ENCODE measurements at regions not wholly inside any gene's neighbourhood (a gene's known extent, or its start where the extent isn't known, plus 50 kb on each side); places are given as distances from the start of the nearest gene placed in this dataset.

- Histone ChIP-seq H3K36me3 (ENCODE audit: insufficient read depth, low read length) (no peaks in the 10 kb centered on the region), H3K4me2 (ENCODE audit: low read depth, low read length, poor library complexity, severe bottlenecking) (no peak overlapping the region), H3K9ac (ENCODE audit: low read depth, low read length, poor library complexity, severe bottlenecking) (no peak overlapping the region), H3K4me1 (ENCODE audit: insufficient read depth, low read length, poor library complexity, severe bottlenecking) (no peaks in the 10 kb centered on the region), H3K79me2 (ENCODE audit: insufficient read depth, low read length) (no peaks in the 10 kb centered on the region), H4K20me1 (ENCODE audit: insufficient read depth, low read length, poor library complexity, severe bottlenecking) (no peaks in the 10 kb centered on the region), H3K4me3 (ENCODE audit: low read length, poor library complexity, severe bottlenecking) (no peak overlapping the region), H3K9me2 (replicated peaks; ENCODE audit: low read depth, low read length) (no peaks in the 10 kb centered on the region), H3K9me3 (ENCODE audit: insufficient read depth, low read depth, low read length) (no peaks in the 10 kb centered on the region), H3F3A (ENCODE audit: low read depth) (no peaks in the 10 kb centered on the region), H2AFZ (ENCODE audit: low read length) (no peak overlapping the region), H3K27me3 (ENCODE audit: insufficient read depth, low read length, poor library complexity, severe bottlenecking) (no peaks in the 10 kb centered on the region)
- TF ChIP-seq CTCF (conservative IDR thresholded peaks at IDR 0.05; ENCODE audit: low read length) (no peak), EZH2phosphoT487 (IDR thresholded peaks at IDR 0.05; ENCODE audit: borderline replicate concordance) (no peak)
Measured at GRCh38 chr2:133633881-133634409, 65.7 kb upstream of the NCKAP5 start.

- no peaks in the 10 kb centered on the region for H4K20me1 ChIP-seq (ENCODE audit: insufficient read depth, low read length, poor library complexity, severe bottlenecking)
- H3K4me3 ChIP-seq (ENCODE audit: low read length, poor library complexity, severe bottlenecking) = no peak overlapping the region
- no peaks in the 10 kb centered on the region for H3F3A ChIP-seq (ENCODE audit: low read depth)
- no peak overlapping the region for H3K9ac ChIP-seq (ENCODE audit: low read depth, low read length, poor library complexity, severe bottlenecking)
- no peaks in the 10 kb centered on the region for H3K79me2 ChIP-seq (ENCODE audit: insufficient read depth, low read length)
- no peak for TF ChIP-seq CTCF (conservative IDR thresholded peaks at IDR 0.05; ENCODE audit: low read length)
- TF ChIP-seq EZH2phosphoT487 (IDR thresholded peaks at IDR 0.05; ENCODE audit: borderline replicate concordance) = no peak
- H3K9me2 ChIP-seq (replicated peaks; ENCODE audit: low read depth, low read length) = no peaks in the 10 kb centered on the region
- H3K4me1 ChIP-seq (ENCODE audit: insufficient read depth, low read length, poor library complexity, severe bottlenecking) = no peaks in the 10 kb centered on the region
- H3K36me3 ChIP-seq (ENCODE audit: insufficient read depth, low read length) = no peaks in the 10 kb centered on the region
- no peaks in the 10 kb centered on the region for H3K9me3 ChIP-seq (ENCODE audit: insufficient read depth, low read depth, low read length)
- H2AFZ ChIP-seq (ENCODE audit: low read length) = no peak overlapping the region
- no peaks in the 10 kb centered on the region for H3K27me3 ChIP-seq (ENCODE audit: insufficient read depth, low read length, poor library complexity, severe bottlenecking)
- no peak overlapping the region for H3K4me2 ChIP-seq (ENCODE audit: low read depth, low read length, poor library complexity, severe bottlenecking)
Measured at GRCh38 chr2:133635131-133635530, 66.9 kb upstream of the NCKAP5 start.

GRCh38 chr2:133636287-133636686 lies 68.0 kb upstream of the NCKAP5 start:
- Histone ChIP-seq H3K4me2 (ENCODE audit: low read depth, low read length, poor library complexity, severe bottlenecking) (no peak overlapping the region), H3K27me3 (ENCODE audit: insufficient read depth, low read length, poor library complexity, severe bottlenecking) (no peaks in the 10 kb centered on the region), H3F3A (ENCODE audit: low read depth) (no peaks in the 10 kb centered on the region), H3K36me3 (ENCODE audit: insufficient read depth, low read length) (no peaks in the 10 kb centered on the region), H3K79me2 (ENCODE audit: insufficient read depth, low read length) (no peaks in the 10 kb centered on the region), H4K20me1 (ENCODE audit: insufficient read depth, low read length, poor library complexity, severe bottlenecking) (no peaks in the 10 kb centered on the region), H3K4me1 (ENCODE audit: insufficient read depth, low read length, poor library complexity, severe bottlenecking) (no peaks in the 10 kb centered on the region), H3K9me3 (ENCODE audit: insufficient read depth, low read depth, low read length) (no peaks in the 10 kb centered on the region), H3K9me2 (replicated peaks; ENCODE audit: low read depth, low read length) (no peaks in the 10 kb centered on the region), H3K4me3 (ENCODE audit: low read length, poor library complexity, severe bottlenecking) (no peak overlapping the region), H3K9ac (ENCODE audit: low read depth, low read length, poor library complexity, severe bottlenecking) (no peak overlapping the region), H2AFZ (ENCODE audit: low read length) (no peak overlapping the region)
- TF ChIP-seq EZH2phosphoT487 (IDR thresholded peaks at IDR 0.05; ENCODE audit: borderline replicate concordance) (no peak), CTCF (conservative IDR thresholded peaks at IDR 0.05; ENCODE audit: low read length) (no peak)

Measured in Loucy (cell line).